ENCODE measurements at regions not wholly inside any gene's neighbourhood (a gene's known extent, or its start where the extent isn't known, plus 50 kb on each side); places are given as distances from the start of the nearest gene placed in this dataset.

GRCh38 chr2:105183555-105184323 lies 57.8 kb upstream of the GPR45 start:
- no peaks in the 10 kb centered on the region for H3K79me2 ChIP-seq (ENCODE audit: low read depth)
- no peak for TF ChIP-seq EZH2phosphoT487 (IDR thresholded peaks at IDR 0.05)
- no peak for TF ChIP-seq CTCF (IDR thresholded peaks at IDR 0.05)
- no peak for TF ChIP-seq EZH2 (IDR thresholded peaks at IDR 0.05)
- no peak for DNase-seq (ENCODE audit: low spot score)
- no peaks in the 10 kb centered on the region for H3K9me3 ChIP-seq (ENCODE audit: low read depth)
- no peaks in the 10 kb centered on the region for H3K9me3 Mint-ChIP-seq
- peaks cover 15% of the 10 kb centered on the region for H3K4me1 Mint-ChIP-seq
- H3K36me3 ChIP-seq, result no peaks in the 10 kb centered on the region
- no peaks in the 10 kb centered on the region for H3F3A ChIP-seq (ENCODE audit: low read depth)
- H3K36me3 Mint-ChIP-seq, result no peaks in the 10 kb centered on the region
- peaks cover 18% of the 10 kb centered on the region for H3K27me3 Mint-ChIP-seq (ENCODE audit: insufficient read depth, low read depth)
- no peak overlapping the region for H3K4me2 ChIP-seq
- no peaks in the 10 kb centered on the region for H4K20me1 ChIP-seq (ENCODE audit: low read depth)
- H3K27ac ChIP-seq, result no peak overlapping the region
- H2AFZ ChIP-seq (replicated peaks), result no peak overlapping the region
- peaks cover 15% of the 10 kb centered on the region for H3K4me1 ChIP-seq
- H3K9ac ChIP-seq, result no peak overlapping the region
- H3K4me3 ChIP-seq, result no peak overlapping the region
- no peak overlapping the region for H3K27ac Mint-ChIP-seq
- H3K4me3 Mint-ChIP-seq, result no peak overlapping the region
- peaks cover 4% of the 10 kb centered on the region for H3K27me3 ChIP-seq

DNA sequence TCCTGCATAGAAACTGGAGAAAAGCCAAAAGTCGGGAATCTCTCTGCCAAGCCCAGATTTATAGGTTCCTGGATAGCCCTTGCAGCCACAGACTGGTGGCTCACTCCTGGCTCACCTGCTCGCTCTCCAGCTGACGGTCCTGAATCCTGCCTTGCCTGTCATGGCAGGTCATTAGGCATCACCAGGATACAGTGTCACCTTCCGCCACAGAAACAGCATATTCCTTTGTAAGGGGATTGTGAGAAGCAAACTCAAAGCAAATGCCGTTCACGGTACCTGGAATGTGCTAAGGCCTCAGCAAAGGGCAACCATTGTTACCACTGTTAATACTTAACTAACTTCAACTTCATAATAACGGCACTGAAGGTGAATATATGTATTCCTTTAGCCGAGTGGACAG lies 57.1 kb upstream of the GPR45 start:
- Mint-ChIP-seq H3K27me3 (ENCODE audit: insufficient read depth, low read depth) (peaks cover 19% of the 10 kb centered on the region), H3K36me3 (peaks cover 2% of the 10 kb centered on the region), H3K27ac (no peak overlapping the region), H3K4me1 (peaks cover 15% of the 10 kb centered on the region), H3K4me3 (no peak overlapping the region), H3K9me3 (peaks cover 3% of the 10 kb centered on the region)
- no peak overlapping the region for H2AFZ ChIP-seq (replicated peaks)
- H3K27me3 ChIP-seq, result peaks cover 1% of the 10 kb centered on the region
- DNase-seq (ENCODE audit: low spot score), result no peak
- no peak overlapping the region for H3K4me2 ChIP-seq
- TF ChIP-seq EZH2 (IDR thresholded peaks at IDR 0.05) (no peak), CTCF (IDR thresholded peaks at IDR 0.05) (no peak), EZH2phosphoT487 (IDR thresholded peaks at IDR 0.05) (no peak)
- H3K4me3 ChIP-seq, result no peak overlapping the region
- H3F3A ChIP-seq (ENCODE audit: low read depth), result no peaks in the 10 kb centered on the region
- no peaks in the 10 kb centered on the region for H4K20me1 ChIP-seq (ENCODE audit: low read depth)
- H3K27ac ChIP-seq, result no peak overlapping the region
- H3K79me2 ChIP-seq (ENCODE audit: low read depth), result no peaks in the 10 kb centered on the region
- H3K9me3 ChIP-seq (ENCODE audit: low read depth), result no peaks in the 10 kb centered on the region
- H3K36me3 ChIP-seq, result no peaks in the 10 kb centered on the region
- H3K9ac ChIP-seq, result no peak overlapping the region
- peaks cover 15% of the 10 kb centered on the region for H3K4me1 ChIP-seq

GRCh38 chr2:105186967-105187498 lies 54.5 kb upstream of the GPR45 start:
- TF ChIP-seq CTCF (IDR thresholded peaks at IDR 0.05), result no peak
- TF ChIP-seq EZH2phosphoT487 (IDR thresholded peaks at IDR 0.05), result no peak
- TF ChIP-seq EZH2 (IDR thresholded peaks at IDR 0.05), result no peak
- H3K27me3 ChIP-seq, result no peaks in the 10 kb centered on the region
- no peak overlapping the region for H3K27ac ChIP-seq
- Mint-ChIP-seq H3K4me1 (peaks cover 12% of the 10 kb centered on the region), H3K27me3 (ENCODE audit: insufficient read depth, low read depth) (peaks cover 10% of the 10 kb centered on the region), H3K27ac (no peak overlapping the region), H3K36me3 (peaks cover 8% of the 10 kb centered on the region), H3K4me3 (no peak overlapping the region), H3K9me3 (peaks cover 23% of the 10 kb centered on the region)
- no peaks in the 10 kb centered on the region for H3K36me3 ChIP-seq
- DNase-seq (ENCODE audit: low spot score), result no peak
- peaks cover 10% of the 10 kb centered on the region for H3K9me3 ChIP-seq (ENCODE audit: low read depth)
- H3K9ac ChIP-seq, result no peak overlapping the region
- H3K4me3 ChIP-seq, result no peak overlapping the region
- no peaks in the 10 kb centered on the region for H3K79me2 ChIP-seq (ENCODE audit: low read depth)
- no peak overlapping the region for H2AFZ ChIP-seq (replicated peaks)
- H3K4me2 ChIP-seq, result no peak overlapping the region
- H3F3A ChIP-seq (ENCODE audit: low read depth), result no peaks in the 10 kb centered on the region
- H3K4me1 ChIP-seq, result no peaks in the 10 kb centered on the region
- no peaks in the 10 kb centered on the region for H4K20me1 ChIP-seq (ENCODE audit: low read depth)
